GM18505 (cell line): ENCODE measurements at regions not wholly inside any gene's neighbourhood (a gene's known extent, or its start where the extent isn't known, plus 50 kb on each side); places are given as distances from the start of the nearest gene placed in this dataset.
"Not testable (repeated sequence)": the region's sequence is repeated elsewhere in the genome, so short reads cannot be mapped to it uniquely, and the experiment has no call there.

ENCODE experiments used
- ATAC-seq: cut with Tn5 transposase; IDR thresholded peaks from one replicate; pipeline ENCODE4 v1.9.1; 2021; ENCODE audit not compliant: unreplicated experiment
- POLR2A ChIP-seq: IDR thresholded peaks from 4 replicates; pipeline ENCODE4 v1.6.1; 2011; ENCODE audit warnings: borderline replicate concordance; ENCODE audit not compliant: insufficient read depth, insufficient read length; ENCODE audit errors: extremely low read depth

DNA sequence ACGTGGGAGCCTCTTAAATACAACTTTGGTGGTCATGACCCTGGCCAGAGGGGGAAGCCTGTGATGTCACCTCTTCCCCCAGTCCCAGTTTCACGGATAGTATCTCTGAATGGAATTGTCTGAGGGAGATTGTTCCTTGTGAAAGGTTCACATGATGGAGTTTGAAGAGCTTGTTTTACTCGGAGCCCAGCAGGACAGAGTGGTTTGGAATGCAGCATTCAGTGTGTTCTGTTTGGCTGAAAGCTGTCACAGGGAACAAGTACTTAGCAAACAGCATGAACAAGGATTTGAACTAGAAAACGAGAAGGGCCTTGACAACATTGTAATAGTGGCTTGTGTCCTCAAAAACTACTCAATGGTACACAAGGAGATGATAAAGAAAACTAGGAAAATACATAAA lies 133.9 kb upstream of the CXorf66 start:
- ATAC-seq = no peak
- TF ChIP-seq POLR2A = no peak

DNA sequence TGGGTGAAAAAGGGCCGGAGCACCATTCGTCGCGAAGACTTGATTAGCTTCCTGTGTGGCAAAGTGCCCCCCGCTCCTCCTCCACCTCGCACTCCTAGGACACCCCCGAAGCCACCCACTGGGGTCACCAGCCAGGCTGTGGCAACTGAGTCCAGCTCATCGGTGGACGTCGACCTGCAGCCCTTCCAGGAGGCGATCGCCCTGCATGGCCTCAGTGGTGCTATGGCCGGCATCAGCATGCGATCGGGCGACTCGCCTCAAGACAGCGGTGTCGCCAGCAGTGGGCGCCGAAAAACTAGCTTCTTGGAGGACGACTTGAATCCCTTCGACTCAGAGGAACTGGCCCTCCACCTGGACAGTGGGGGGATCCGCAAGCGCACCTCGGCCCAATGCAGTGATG lies 126.8 kb upstream of the CXorf66 start:
- ATAC-seq = no peak
- TF ChIP-seq POLR2A = no peak

DNA sequence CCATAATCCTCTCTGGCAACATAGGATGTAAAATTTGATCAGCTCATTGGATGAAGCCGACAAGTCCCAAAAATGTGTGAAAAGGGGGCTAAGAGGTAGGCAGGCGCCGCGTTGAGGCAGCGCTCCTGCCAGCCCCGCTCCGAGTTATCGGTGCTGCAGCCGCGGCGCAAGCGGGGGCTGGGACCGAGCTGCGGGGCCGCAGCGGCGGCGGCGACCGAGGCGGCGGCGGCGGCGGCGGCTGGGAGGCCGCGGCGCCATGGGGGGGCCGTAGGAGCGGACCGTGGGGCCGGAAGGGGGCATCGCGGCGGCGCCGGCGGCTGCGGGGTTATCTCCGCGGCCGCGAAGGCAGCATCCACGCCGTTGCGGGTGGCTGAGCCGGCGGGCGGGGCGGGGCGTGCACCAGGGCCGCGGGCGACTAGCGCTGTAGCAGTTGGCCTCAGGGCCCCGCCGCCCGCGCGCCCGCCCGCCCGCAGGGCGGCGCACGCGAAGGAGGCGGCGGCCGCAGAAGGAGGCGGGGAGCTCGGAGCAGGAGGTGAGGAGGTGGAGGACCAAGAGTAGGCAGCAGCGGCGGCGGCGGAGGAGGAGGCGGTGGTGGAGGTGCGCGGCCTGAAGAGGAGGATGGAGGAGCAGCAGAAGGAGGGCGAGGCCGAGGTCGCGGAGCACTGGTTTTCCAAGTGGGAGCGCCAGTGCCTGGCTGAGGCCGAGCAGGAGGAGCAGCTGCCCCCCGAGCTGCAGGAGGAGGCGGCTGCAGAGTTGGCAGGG lies 126.0 kb upstream of the CXorf66 start:
- no peak for TF ChIP-seq POLR2A
- ATAC-seq = peak; percentile 85

DNA sequence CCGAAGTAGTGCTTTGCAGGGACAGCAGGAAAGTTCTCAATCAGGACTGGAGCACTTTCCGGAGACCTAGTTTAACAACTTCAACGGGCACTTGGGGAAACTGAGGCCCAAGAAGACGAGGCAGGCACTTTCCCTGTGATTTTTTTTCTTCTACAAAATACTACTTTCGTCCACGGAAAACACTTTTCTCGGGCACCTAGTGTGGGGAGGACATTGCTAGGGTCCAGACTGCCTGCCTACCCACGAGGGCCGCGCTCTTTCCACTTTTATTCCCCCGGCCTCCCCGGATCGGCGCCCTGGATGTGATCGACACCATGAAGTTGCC lies 125.4 kb upstream of the CXorf66 start:
- no peak for ATAC-seq
- TF ChIP-seq POLR2A = no peak

DNA sequence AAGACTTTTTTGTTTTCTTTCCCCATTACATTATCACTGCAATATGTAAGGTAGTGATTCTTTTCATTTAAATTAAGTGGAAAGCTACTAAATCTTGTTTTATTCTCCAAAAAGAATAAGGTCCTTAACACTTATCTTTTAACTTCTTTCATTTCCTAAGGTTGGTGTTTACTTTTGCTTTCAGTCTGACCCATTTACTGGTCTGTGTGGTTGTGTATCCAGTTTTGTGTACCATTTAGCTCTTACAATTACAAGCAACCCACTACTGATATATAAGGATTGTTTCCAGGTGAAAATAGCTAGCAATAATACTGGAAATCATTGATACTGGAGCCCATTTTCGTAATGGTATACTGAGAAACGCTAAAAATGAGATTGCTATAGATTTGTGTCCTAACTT lies 123.1 kb upstream of the CXorf66 start:
- TF ChIP-seq POLR2A = no peak
- no peak for ATAC-seq

DNA sequence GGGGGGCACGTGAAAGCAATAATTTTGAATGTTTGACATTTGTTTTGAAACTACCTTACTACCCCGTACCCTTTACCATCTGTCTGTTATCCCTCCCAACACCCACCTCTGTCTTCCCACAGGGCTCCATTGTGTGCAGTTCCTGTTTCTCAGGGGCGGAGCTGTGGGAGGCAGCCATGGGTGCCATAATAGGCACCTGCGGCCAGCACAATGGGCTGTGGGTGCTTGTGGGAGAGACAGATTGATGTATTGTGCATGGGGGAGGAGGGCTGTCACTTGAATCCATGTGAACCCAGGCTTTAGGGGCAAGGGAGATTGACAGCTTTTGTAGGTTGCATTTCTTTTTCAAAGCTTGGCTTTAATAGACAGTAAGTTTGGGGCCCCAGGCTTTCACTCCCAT lies 122.6 kb upstream of the CXorf66 start:
- TF ChIP-seq POLR2A = no peak
- no peak for ATAC-seq

DNA sequence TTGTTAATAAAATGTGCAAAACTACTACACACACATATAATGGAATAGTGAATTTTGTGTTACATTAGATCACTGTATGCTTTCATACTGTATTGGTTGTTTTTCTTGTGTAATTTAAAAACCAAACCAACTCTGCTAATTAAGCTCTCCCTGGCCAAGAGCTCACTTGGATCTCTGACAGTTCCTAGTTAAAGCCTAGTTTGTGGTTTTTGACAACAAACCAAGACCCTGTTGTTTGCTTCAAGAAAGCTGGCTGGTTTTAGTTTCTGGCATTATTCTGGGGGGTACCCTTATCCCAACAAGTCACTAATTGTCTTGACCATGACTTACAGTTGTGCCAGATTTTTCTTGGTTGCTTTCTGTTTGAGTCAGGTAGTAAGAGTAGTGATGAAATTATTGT lies 121.4 kb upstream of the CXorf66 start:
- TF ChIP-seq POLR2A = no peak
- ATAC-seq = no peak

DNA sequence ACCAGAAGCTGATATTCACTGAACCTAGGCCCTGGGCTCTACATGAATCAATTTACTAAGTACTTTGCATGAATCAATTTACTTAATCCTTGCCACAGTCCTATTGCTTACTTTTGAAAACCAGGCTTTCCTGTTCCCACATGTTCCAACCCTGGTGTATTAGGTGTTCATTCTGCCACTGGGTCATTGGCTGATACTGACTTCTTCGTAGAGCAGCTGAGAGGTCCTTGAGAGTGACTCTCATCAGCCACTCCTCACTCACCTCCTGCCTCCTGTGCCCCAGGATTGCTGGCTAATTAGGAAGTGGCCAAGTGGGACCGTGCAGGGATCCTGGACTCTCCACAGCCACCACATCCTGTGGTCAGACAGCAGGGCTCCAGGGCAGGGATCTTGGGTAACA lies 109.5 kb upstream of the CXorf66 start:
- not testable (repeated sequence) for ATAC-seq

DNA sequence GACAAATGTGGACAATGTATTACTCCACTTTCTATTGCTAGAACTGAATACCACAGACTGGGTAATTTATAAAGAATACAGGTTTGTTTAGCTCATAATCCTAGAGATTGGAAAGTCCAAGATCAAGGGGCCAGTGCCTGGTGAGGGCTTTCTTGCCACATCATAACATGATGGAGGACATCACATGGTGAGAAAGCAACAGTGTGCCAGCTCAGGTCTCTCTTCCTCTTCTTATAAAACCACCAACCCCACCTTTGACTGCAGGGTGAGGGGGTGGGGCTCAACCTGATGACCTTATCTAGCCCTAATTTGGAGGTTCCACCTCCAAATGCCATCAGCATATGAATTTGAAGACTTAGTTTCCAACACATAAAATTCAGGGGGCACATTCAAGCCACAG lies 105.7 kb upstream of the CXorf66 start:
- TF ChIP-seq POLR2A = no peak
- ATAC-seq = no peak

DNA sequence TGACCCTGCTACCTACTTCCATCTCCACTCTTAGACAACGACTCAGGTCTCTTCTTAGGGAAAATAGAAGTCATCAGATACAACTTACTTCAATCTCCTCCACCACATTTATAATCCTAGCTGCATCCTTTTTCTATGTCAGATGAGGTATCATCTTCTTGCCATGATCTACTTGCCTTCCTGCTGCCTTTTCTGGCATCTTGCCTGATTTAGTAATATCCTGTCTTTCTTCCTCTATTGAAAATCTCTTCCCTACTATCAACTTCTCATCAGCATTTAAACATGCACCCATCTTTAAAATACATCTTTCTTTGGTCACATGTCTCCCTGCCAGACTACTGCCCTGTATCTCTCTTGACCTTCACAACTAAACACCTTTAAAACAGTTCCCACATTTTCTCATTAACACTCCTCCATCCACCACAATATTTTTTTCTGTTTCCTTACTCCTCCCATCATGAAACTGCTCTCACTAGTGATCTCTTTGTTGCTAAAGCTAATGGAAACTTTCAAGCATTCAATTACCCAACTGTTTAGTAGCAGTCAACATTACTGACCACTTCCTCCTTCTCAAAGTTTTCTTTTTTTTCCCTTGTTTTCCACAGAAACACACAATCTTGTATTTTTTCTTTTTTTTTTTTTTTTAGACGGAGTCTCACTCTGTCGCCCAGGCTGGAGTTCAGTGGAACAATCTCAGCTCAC lies 100.8 kb upstream of the CXorf66 start:
- ATAC-seq = no peak
- TF ChIP-seq POLR2A = no peak

DNA sequence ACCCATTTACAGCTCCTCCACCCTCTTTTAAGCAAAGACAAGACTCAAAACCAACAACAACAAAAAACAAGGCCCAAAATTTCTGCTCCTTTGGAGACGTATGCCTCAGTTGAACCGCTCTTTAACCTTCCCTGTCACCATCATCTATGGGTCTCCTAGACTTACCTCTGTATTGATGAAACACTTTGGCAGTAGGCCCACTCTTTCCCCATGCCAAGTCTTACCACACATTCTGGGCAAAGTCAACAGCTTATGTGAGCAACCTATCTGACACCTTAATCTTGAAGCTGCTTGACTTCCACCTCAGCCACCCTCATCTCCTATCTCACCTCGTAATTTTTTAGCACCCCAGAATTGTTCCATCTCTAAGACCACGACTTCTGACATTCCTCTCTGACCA lies 99.7 kb upstream of the CXorf66 start:
- no peak for TF ChIP-seq POLR2A

DNA sequence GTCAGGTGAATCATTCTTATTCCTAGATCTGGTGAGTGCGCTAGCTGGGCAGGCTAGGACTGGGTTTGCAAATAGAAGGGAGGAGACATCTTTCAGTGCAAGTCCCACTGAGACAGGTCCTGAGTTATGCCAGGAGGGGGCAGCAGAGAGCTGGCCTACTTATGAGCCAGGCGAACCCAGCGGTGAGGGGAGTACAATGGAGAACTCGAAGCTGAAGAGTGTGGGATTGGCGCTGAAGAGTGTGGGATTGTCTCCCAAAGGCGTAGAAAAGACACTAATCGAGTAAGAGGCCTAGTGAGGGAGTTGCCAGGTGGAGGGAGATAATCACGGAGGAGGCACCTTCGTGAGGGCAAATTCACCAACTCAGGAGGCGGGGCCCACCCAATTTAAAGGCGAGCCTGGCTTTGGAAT lies 91.7 kb upstream of the CXorf66 start:
- peak; percentile 96 for ATAC-seq
- TF ChIP-seq POLR2A = no peak

More for the DNA sequence above, 99.7 kb upstream of the CXorf66 start:
- no peak for ATAC-seq

DNA sequence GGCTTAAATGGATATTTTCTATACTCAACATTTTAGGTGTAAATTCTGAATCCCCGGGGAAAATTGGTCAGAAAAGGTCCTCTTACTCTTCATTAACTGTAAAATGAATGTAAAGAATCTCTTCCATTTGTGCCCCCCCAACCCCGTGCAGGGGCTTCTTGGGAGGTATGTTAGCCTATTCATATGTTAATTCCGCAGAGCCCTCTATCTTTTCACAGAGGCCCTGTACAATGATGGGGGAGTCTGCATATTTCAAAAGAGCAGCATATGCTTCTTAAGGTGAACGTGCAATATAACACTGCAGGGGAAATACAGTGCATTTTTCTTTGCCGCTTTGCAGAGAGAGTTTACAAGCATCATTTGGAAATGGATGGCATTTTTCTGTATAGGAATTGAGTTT lies 88.5 kb upstream of the CXorf66 start:
- no peak for TF ChIP-seq POLR2A
- ATAC-seq = no peak

DNA sequence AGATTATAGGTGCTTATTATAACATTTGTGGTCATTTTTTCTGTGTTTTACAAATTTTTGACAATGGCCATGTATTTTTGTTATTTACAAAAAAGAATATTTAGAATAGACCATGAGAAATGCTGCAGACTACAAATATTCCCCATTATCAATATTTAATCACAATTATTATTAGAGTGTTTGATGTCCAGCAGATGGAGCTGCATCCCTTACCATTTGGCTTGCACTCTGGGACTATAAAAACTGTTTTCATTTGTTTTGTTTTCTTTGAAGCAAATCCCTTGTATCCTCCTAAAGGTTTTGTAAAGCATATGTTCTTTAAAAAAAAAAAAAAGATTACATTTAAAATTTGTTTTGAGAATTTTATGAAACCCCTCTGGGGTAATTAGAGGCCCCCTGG lies 85.6 kb upstream of the CXorf66 start:
- TF ChIP-seq POLR2A = no peak
- ATAC-seq = no peak
